Femur (tissue), 1 donor: ENCODE measurements at regions not wholly inside any gene's neighbourhood (a gene's known extent, or its start where the extent isn't known, plus 50 kb on each side); places are given as distances from the start of the nearest gene placed in this dataset.
"Not testable (repeated sequence)": the region's sequence is repeated elsewhere in the genome, so short reads cannot be mapped to it uniquely, and the experiment has no call there.

Experiments used
- DNase-seq: peaks from one replicate; pipeline ENCODE4 v3.0.0-alpha.2; 2017

- DNase-seq, result not testable (repeated sequence)
Measured at GRCh38 chr5:118462276-118462675, 526.1 kb downstream of the DTWD2 start.

- DNase-seq, result no peak
Measured at GRCh38 chr5:118461436-118461835, 526.9 kb downstream of the DTWD2 start.

- DNase-seq, result no peak
Measured at GRCh38 chr5:118459490-118459889, 528.9 kb downstream of the DTWD2 start.

- DNase-seq, result no peak
Measured at GRCh38 chr5:118456085-118456484, 532.3 kb downstream of the DTWD2 start.

GRCh38 chr5:118451697-118452247, 536.6 kb downstream of the DTWD2 start:
- no peak for DNase-seq

- no peak for DNase-seq
Measured at GRCh38 chr5:118450554-118451332, 537.6 kb downstream of the DTWD2 start.

- no peak for DNase-seq
Measured at GRCh38 chr5:118447350-118447749, 541.0 kb downstream of the DTWD2 start.

- no peak for DNase-seq
Measured at GRCh38 chr5:118441956-118442355, 546.4 kb downstream of the DTWD2 start.

- DNase-seq, result no peak
Measured at GRCh38 chr5:118441034-118441433, 547.3 kb downstream of the DTWD2 start.

GRCh38 chr5:118440496-118440895, 547.9 kb downstream of the DTWD2 start:
- no peak for DNase-seq

GRCh38 chr5:118439831-118440230, 548.5 kb downstream of the DTWD2 start:
- DNase-seq, result no peak

- DNase-seq, result no peak
Measured at GRCh38 chr5:118435131-118435530, 553.2 kb downstream of the DTWD2 start.

- no peak for DNase-seq
Measured at GRCh38 chr5:118434522-118434921, 553.8 kb downstream of the DTWD2 start.

GRCh38 chr5:118430076-118430475, 558.3 kb downstream of the DTWD2 start:
- no peak for DNase-seq

GRCh38 chr5:118407958-118408357, 580.4 kb downstream of the DTWD2 start:
- no peak for DNase-seq

- peak; percentile 53 for DNase-seq
Measured at GRCh38 chr5:118405650-118406061, 582.7 kb downstream of the DTWD2 start.

- DNase-seq, result no peak
Measured at GRCh38 chr5:118397236-118397635, 591.1 kb downstream of the DTWD2 start.

- DNase-seq, result no peak
Measured at GRCh38 chr5:118392491-118392890, 595.9 kb downstream of the DTWD2 start.

- DNase-seq, result not testable (repeated sequence)
Measured at GRCh38 chr5:118382931-118383330, 605.4 kb downstream of the DTWD2 start.

GRCh38 chr5:118379470-118379869, 608.9 kb downstream of the DTWD2 start:
- no peak for DNase-seq

GRCh38 chr5:118378959-118379358, 609.4 kb downstream of the DTWD2 start:
- DNase-seq, result no peak

- DNase-seq, result no peak
Measured at GRCh38 chr5:118377420-118377819, 610.9 kb downstream of the DTWD2 start.

- DNase-seq, result no peak
Measured at GRCh38 chr5:118371973-118372831, 616.1 kb downstream of the DTWD2 start.

GRCh38 chr5:118366429-118366828, 621.9 kb downstream of the DTWD2 start:
- DNase-seq, result no peak
